CD8-positive, alpha-beta memory T cell (primary cell): ENCODE measurements at regions not wholly inside any gene's neighbourhood (a gene's known extent, or its start where the extent isn't known, plus 50 kb on each side); places are given as distances from the start of the nearest gene placed in this dataset.

ENCODE experiments used
- CTCF ChIA-PET: fragments of 350-600 bp; sonication (Branson Sonifier 250); formaldehyde crosslinking; loops from one replicate; lab custom pipeline; 2021; ENCODE audit warnings: antibody characterized with exemption; lab: Charles Lee
- POLR2A ChIA-PET: fragments of 350-600 bp; sonication (Branson Sonifier 250); formaldehyde crosslinking; loops from one replicate; lab custom pipeline; 2021; ENCODE audit warnings: antibody characterized with exemption; lab: Charles Lee
- DNase-seq, 5 donors: peaks; one replicate each; pipeline versions ENCODE4 v3.0.0 to v3.0.0-alpha.2; 2020 to 2022; ENCODE audit warnings: mixed read lengths in 1 of 5
- H3K27ac ChIP-seq: one replicate; pipeline ENCODE4 v1.7.0; 2013; ENCODE audit warnings: low read depth, mild to moderate bottlenecking, low read length, moderate library complexity
- H3K27me3 ChIP-seq: 2 replicates; pipeline ENCODE4 v1.7.0; 2013; ENCODE audit warnings: low read length, mild to moderate bottlenecking; ENCODE audit not compliant: insufficient read depth, poor library complexity, severe bottlenecking
- H3K36me3 ChIP-seq: 2 replicates; pipeline ENCODE4 v1.7.0; 2013; ENCODE audit warnings: mild to moderate bottlenecking, low read length, moderate library complexity; ENCODE audit not compliant: insufficient read depth
- H3K4me1 ChIP-seq: 2 replicates; pipeline ENCODE4 v1.7.0; 2013; ENCODE audit warnings: mild to moderate bottlenecking, low read length, moderate library complexity; ENCODE audit not compliant: insufficient read depth
- H3K4me3 ChIP-seq: 2 replicates; pipeline ENCODE4 v1.7.0; 2013; ENCODE audit warnings: mild to moderate bottlenecking, low read length
- H3K9me3 ChIP-seq: 2 replicates; pipeline ENCODE4 v1.7.0; 2013; ENCODE audit warnings: mild to moderate bottlenecking, low read length
- H3K27ac Mint-ChIP-seq, 8 donors: one replicate each; pipeline ENCODE4 v1.8.0; 2020 to 2021; ENCODE audit warnings: mixed read lengths in 8 of 8, mild to moderate bottlenecking in 6 of 8, inconsistent platforms in 3 of 8, moderate library complexity in 3 of 8
- H3K27me3 Mint-ChIP-seq, 2 donors: one replicate each; pipeline ENCODE4 v1.8.0; 2020 to 2021; ENCODE audit warnings: mixed read lengths in 2 of 2, mild to moderate bottlenecking in 1 of 2, moderate library complexity in 1 of 2
- H3K36me3 Mint-ChIP-seq, 3 donors: one replicate each; pipeline ENCODE4 v1.8.0; 2020 to 2021; ENCODE audit warnings: mixed read lengths in 3 of 3, inconsistent platforms in 1 of 3, mild to moderate bottlenecking in 1 of 3
- H3K4me1 Mint-ChIP-seq, 3 donors: one replicate each; pipeline ENCODE4 v1.8.0; 2020 to 2021; ENCODE audit warnings: mixed read lengths in 3 of 3, inconsistent platforms in 1 of 3, mild to moderate bottlenecking in 1 of 3
- H3K4me3 Mint-ChIP-seq, 7 donors: one replicate each; pipeline ENCODE4 v1.8.0; 2020 to 2021; ENCODE audit warnings: mixed read lengths in 7 of 7, mild to moderate bottlenecking in 6 of 7, moderate library complexity in 4 of 7, inconsistent platforms in 2 of 7
- H3K9me3 Mint-ChIP-seq, 5 donors: one replicate each; pipeline ENCODE4 v1.8.0; 2020 to 2022; ENCODE audit warnings: mixed read lengths in 5 of 5, mild to moderate bottlenecking in 3 of 5, moderate library complexity in 2 of 5, inconsistent platforms in 1 of 5

- Mint-ChIP-seq H3K27ac (no peak overlapping the region), H3K9me3 (peaks cover 3 to 16% (median 8%) of the 10 kb centered on the region in 5 donors), H3K4me1 (no peaks in the 10 kb centered on the region), H3K36me3 (no peaks in the 10 kb centered on the region), H3K27me3 (peaks cover 0 to 1% of the 10 kb centered on the region in 2 donors), H3K4me3 (no peak overlapping the region)
- Histone ChIP-seq H3K4me3 (no peak overlapping the region), H3K4me1 (no peaks in the 10 kb centered on the region), H3K27ac (no peak overlapping the region), H3K36me3 (no peaks in the 10 kb centered on the region), H3K27me3 (no peaks in the 10 kb centered on the region), H3K9me3 (no peaks in the 10 kb centered on the region)
- ChIA-PET POLR2A (no interaction called here), CTCF (no interaction called here)
- no peak for DNase-seq
These were observed 676.8 kb downstream of the SORCS1 start for GRCh38 chr10:106487726-106488125.

GRCh38 chr10:106481598-106482275, 682.8 kb downstream of the SORCS1 start:
- CTCF ChIA-PET, result no interaction called here
- Mint-ChIP-seq H3K4me1 (no peaks in the 10 kb centered on the region), H3K9me3 (peaks cover 5 to 30% (median 10%) of the 10 kb centered on the region in 5 donors), H3K4me3 (no peak overlapping the region), H3K36me3 (peaks cover 0 to 2% (median 0%) of the 10 kb centered on the region in 3 donors), H3K27ac (no peak overlapping the region), H3K27me3 (no peaks in the 10 kb centered on the region)
- H3K4me3 ChIP-seq, result no peak overlapping the region
- no peak overlapping the region for H3K27ac ChIP-seq
- POLR2A ChIA-PET, result no interaction called here
- H3K36me3 ChIP-seq, result no peaks in the 10 kb centered on the region
- no peaks in the 10 kb centered on the region for H3K27me3 ChIP-seq
- no peaks in the 10 kb centered on the region for H3K9me3 ChIP-seq
- no peaks in the 10 kb centered on the region for H3K4me1 ChIP-seq
- DNase-seq, result no peak

- Mint-ChIP-seq H3K9me3 (peaks cover 2 to 25% (median 11%) of the 10 kb centered on the region in 5 donors), H3K4me3 (no peak overlapping the region), H3K36me3 (peaks cover 0 to 2% (median 0%) of the 10 kb centered on the region in 3 donors), H3K27me3 (no peaks in the 10 kb centered on the region), H3K27ac (no peak overlapping the region), H3K4me1 (no peaks in the 10 kb centered on the region)
- CTCF ChIA-PET, result no interaction called here
- no peak for DNase-seq
- POLR2A ChIA-PET, result no interaction called here
- no peak overlapping the region for H3K27ac ChIP-seq
- H3K36me3 ChIP-seq, result no peaks in the 10 kb centered on the region
- H3K4me3 ChIP-seq, result no peak overlapping the region
- H3K9me3 ChIP-seq, result no peaks in the 10 kb centered on the region
- no peaks in the 10 kb centered on the region for H3K4me1 ChIP-seq
- no peaks in the 10 kb centered on the region for H3K27me3 ChIP-seq
These were observed 684.9 kb downstream of the SORCS1 start for GRCh38 chr10:106479636-106480035.

GRCh38 chr10:106474876-106475275, 689.6 kb downstream of the SORCS1 start:
- Mint-ChIP-seq H3K27me3 (no peaks in the 10 kb centered on the region), H3K36me3 (peaks cover 0 to under 1% (median 0%) of the 10 kb centered on the region in 3 donors), H3K4me1 (no peaks in the 10 kb centered on the region), H3K9me3 (peaks cover 0 to 31% (median 12%) of the 10 kb centered on the region in 5 donors), H3K4me3 (no peak overlapping the region), H3K27ac (no peak overlapping the region)
- Histone ChIP-seq H3K4me3 (no peak overlapping the region), H3K36me3 (no peaks in the 10 kb centered on the region), H3K27ac (no peak overlapping the region), H3K4me1 (no peaks in the 10 kb centered on the region), H3K9me3 (no peaks in the 10 kb centered on the region), H3K27me3 (no peaks in the 10 kb centered on the region)
- POLR2A ChIA-PET, result no interaction called here
- CTCF ChIA-PET, result no interaction called here
- no peak for DNase-seq

GRCh38 chr10:106473129-106473685, 691.3 kb downstream of the SORCS1 start:
- ChIA-PET CTCF (no interaction called here), POLR2A (no interaction called here)
- Histone ChIP-seq H3K4me1 (no peaks in the 10 kb centered on the region), H3K9me3 (no peaks in the 10 kb centered on the region), H3K4me3 (no peak overlapping the region), H3K36me3 (no peaks in the 10 kb centered on the region), H3K27me3 (no peaks in the 10 kb centered on the region), H3K27ac (no peak overlapping the region)
- H3K27me3 Mint-ChIP-seq, result no peaks in the 10 kb centered on the region
- peaks cover 2 to 29% (median 16%) of the 10 kb centered on the region in 5 donors for H3K9me3 Mint-ChIP-seq
- no peak for DNase-seq
- H3K4me3 Mint-ChIP-seq, result no peak overlapping the region
- no peaks in the 10 kb centered on the region for H3K4me1 Mint-ChIP-seq
- no peak overlapping the region for H3K27ac Mint-ChIP-seq
- no peaks in the 10 kb centered on the region for H3K36me3 Mint-ChIP-seq

- no peak overlapping the region for H3K4me3 ChIP-seq
- Mint-ChIP-seq H3K36me3 (no peaks in the 10 kb centered on the region), H3K27me3 (no peaks in the 10 kb centered on the region), H3K4me3 (no peak overlapping the region), H3K9me3 (peaks cover 18 to 37% (median 30%) of the 10 kb centered on the region in 5 donors), H3K27ac (no peak overlapping the region), H3K4me1 (no peaks in the 10 kb centered on the region)
- no peaks in the 10 kb centered on the region for H3K9me3 ChIP-seq
- POLR2A ChIA-PET, result no interaction called here
- no peaks in the 10 kb centered on the region for H3K4me1 ChIP-seq
- no peak overlapping the region for H3K27ac ChIP-seq
- H3K27me3 ChIP-seq, result no peaks in the 10 kb centered on the region
- CTCF ChIA-PET, result no interaction called here
- DNase-seq, result no peak
- H3K36me3 ChIP-seq, result no peaks in the 10 kb centered on the region
These were observed 697.0 kb downstream of the SORCS1 start for GRCh38 chr10:106467506-106467905.

- no peak overlapping the region for H3K4me3 Mint-ChIP-seq
- H3K27ac Mint-ChIP-seq, result no peak overlapping the region
- Histone ChIP-seq H3K4me1 (no peaks in the 10 kb centered on the region), H3K27ac (no peak overlapping the region), H3K9me3 (no peaks in the 10 kb centered on the region), H3K27me3 (no peaks in the 10 kb centered on the region), H3K4me3 (no peak overlapping the region), H3K36me3 (no peaks in the 10 kb centered on the region)
- no peaks in the 10 kb centered on the region for H3K27me3 Mint-ChIP-seq
- H3K9me3 Mint-ChIP-seq, result peaks cover 10 to 38% (median 12%) of the 10 kb centered on the region in 5 donors
- POLR2A ChIA-PET, result no interaction called here
- no peaks in the 10 kb centered on the region for H3K4me1 Mint-ChIP-seq
- DNase-seq, result no peak
- CTCF ChIA-PET, result no interaction called here
- no peaks in the 10 kb centered on the region for H3K36me3 Mint-ChIP-seq
These were observed 707.0 kb downstream of the SORCS1 start for GRCh38 chr10:106457522-106457921.

- no peak overlapping the region for H3K4me3 Mint-ChIP-seq
- Histone ChIP-seq H3K4me1 (no peaks in the 10 kb centered on the region), H3K36me3 (no peaks in the 10 kb centered on the region), H3K27ac (no peak overlapping the region), H3K9me3 (no peaks in the 10 kb centered on the region), H3K4me3 (no peak overlapping the region), H3K27me3 (no peaks in the 10 kb centered on the region)
- no peak for DNase-seq
- no peak overlapping the region for H3K27ac Mint-ChIP-seq
- H3K27me3 Mint-ChIP-seq, result no peaks in the 10 kb centered on the region
- POLR2A ChIA-PET, result no interaction called here
- H3K9me3 Mint-ChIP-seq, result peaks cover 2 to 30% (median 6%) of the 10 kb centered on the region in 5 donors
- no peaks in the 10 kb centered on the region for H3K4me1 Mint-ChIP-seq
- CTCF ChIA-PET, result no interaction called here
- no peaks in the 10 kb centered on the region for H3K36me3 Mint-ChIP-seq
These were observed 710.3 kb downstream of the SORCS1 start for GRCh38 chr10:106454233-106454632.
